ENCODE measurements at regions not wholly inside any gene's neighbourhood (a gene's known extent, or its start where the extent isn't known, plus 50 kb on each side); places are given as distances from the start of the nearest gene placed in this dataset.
"Not testable (repeated sequence)": the region's sequence is repeated elsewhere in the genome, so short reads cannot be mapped to it uniquely, and the experiment has no call there.

DNA sequence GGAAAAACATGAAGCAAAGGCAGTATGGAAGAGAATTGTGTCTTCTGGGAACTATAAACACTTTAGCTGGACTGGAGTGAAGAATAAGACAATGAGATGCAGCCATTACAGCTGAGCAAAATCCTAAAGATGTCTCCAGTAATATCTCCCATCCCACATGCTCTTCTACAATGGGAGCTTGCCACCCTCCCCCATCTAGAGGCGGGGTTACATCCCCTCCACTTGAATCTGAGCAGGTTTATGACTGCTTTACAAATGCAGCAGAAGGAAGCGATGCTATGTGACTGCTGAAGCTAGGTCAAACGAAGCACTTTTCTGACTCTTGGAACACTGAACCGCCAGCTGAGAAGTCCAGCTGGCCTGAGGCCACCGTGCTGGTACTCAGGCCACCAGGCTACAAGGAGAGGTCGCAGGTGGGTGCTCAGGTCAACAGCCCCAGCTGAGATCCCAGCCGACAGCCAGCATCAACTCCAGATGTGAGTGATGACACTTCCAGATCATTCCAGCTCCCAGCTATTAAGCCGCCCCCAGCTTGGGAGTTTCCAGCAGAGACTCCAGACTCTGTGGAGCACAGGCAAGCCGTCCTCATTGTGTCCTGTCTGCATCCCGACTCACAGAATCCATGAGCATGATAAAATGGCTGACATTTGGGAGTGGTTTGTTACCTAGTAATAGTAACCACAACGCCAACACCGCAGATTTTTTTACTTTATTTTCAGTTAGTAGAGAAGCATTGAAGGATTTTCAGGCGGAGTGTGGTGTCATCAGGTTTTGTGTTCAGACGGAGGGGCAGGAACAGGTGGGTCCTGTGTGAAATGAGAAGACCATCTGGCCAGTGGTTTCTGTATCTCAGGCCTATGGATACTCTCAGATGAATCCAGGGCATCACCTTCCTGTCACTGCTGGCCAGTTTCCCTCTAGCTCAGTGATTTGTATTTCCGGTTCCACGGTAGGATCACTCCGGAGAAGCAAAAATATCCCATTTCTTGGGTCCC, 89.3 kb downstream of the NPY start:
- H3K4me3 Mint-ChIP-seq, result no peak overlapping the region
- no peaks in the 10 kb centered on the region for H3K9me3 Mint-ChIP-seq
- intact Hi-C loops (cut with micrococcal nuclease), result no loop called here
- no peak overlapping the region for H3K27ac Mint-ChIP-seq
- DNase-seq, result no peak
- CTCF ChIA-PET, result interaction anchor here (1.0 kb wide), 1 partner anchor 8 kb away, joined by 3 read pairs; no protein-coding TSS in a partner anchor
- POLR2A ChIA-PET, result no interaction called here
- no peaks in the 10 kb centered on the region for H3K4me1 Mint-ChIP-seq (ENCODE audit: low read depth)
- no peaks in the 10 kb centered on the region for H3K36me3 Mint-ChIP-seq
- peaks cover 4% of the 10 kb centered on the region for H3K27me3 Mint-ChIP-seq

DNA sequence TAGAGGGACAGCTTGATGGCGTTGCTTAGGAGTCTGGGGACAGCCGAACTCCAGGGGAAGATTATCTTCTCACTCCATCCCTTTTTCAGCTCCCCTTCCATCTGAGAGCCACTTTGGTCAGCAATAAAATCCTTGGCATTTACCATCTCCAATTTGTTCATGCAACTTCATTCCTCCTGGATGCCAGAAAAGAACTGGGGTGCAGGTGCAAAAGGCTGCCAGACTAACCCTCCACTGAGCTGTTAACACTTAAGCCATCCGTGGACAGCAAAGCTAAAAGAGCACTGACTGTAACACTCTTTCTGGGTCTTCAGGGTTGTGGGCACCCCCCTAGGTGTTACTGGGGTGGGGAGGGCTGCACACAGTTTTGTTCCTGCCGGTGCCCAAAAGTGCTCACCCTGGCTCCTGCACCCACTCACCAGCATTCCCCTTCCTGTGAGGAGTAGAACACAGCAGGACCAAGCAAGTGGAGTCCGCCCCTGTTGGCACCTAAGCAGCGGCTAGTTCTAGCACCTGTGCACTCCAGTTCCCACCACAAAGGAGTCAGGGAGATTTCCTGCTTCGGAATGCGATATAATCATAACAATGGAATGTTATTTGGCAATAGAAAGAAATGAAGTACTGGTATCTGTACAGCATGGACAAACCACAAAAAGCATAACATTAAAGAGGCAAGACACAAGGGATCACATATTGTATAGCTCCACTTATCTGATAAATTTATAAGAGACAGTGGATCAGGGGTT, 95.1 kb downstream of the NPY start:
- Mint-ChIP-seq H3K9me3 (no peaks in the 10 kb centered on the region), H3K36me3 (no peaks in the 10 kb centered on the region), H3K4me3 (no peak overlapping the region), H3K27me3 (peaks cover 11% of the 10 kb centered on the region), H3K4me1 (ENCODE audit: low read depth) (no peaks in the 10 kb centered on the region), H3K27ac (no peak overlapping the region)
- DNase-seq, result no peak
- intact Hi-C loops (cut with micrococcal nuclease), result no loop called here
- ChIA-PET CTCF (interaction anchor here (1.1 kb wide), 1 partner anchor 61 kb away, joined by 4 read pairs; no protein-coding TSS in a partner anchor), POLR2A (no interaction called here)

DNA sequence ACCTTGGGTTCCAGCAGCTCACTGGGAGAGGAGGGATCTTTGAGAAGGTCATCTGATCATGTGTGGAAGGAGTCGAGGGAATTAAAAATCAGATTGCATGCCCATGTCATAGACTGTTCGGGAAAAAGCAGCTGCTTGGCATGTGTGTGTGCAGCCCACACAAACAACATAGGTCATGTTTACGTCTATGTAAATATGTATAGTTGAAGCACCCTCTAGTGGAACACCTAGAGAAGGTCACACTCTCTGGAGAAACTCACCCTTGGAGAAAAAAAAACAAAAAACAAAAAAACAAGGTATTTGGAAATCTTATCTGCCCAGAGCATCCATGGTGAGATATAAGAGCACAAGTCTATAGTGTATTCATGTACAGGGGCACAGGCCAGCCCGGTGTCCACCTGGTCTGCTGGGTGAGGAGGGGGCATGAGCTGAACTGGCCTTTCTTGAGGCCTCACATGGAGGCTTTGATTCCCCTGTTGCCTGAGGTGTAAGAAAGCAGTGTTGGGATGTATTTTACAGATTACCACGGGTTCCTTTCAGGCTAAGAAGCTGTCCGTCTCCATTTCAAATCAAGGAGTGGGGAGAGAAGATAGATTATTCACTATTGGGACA, 98.0 kb downstream of the NPY start:
- Mint-ChIP-seq H3K9me3 (no peaks in the 10 kb centered on the region), H3K36me3 (no peaks in the 10 kb centered on the region), H3K4me3 (no peak overlapping the region), H3K4me1 (ENCODE audit: low read depth) (no peaks in the 10 kb centered on the region), H3K27ac (no peak overlapping the region), H3K27me3 (peaks cover 9% of the 10 kb centered on the region)
- intact Hi-C loops (cut with micrococcal nuclease), result loop anchor here (1.0 kb wide), 1 partner anchor 92 kb away; no protein-coding TSS in a partner anchor
- ChIA-PET CTCF (interaction anchor here (0.8 to 2.4 kb wide), 6 partner anchors 9 to 282 kb away, joined by 3 to 22 read pairs (median 5); no protein-coding TSS in a partner anchor), POLR2A (interaction anchor here (0.7 kb wide), 1 partner anchor 1770 kb away, joined by 3 read pairs; no protein-coding TSS in a partner anchor)
- DNase-seq, result no peak

DNA sequence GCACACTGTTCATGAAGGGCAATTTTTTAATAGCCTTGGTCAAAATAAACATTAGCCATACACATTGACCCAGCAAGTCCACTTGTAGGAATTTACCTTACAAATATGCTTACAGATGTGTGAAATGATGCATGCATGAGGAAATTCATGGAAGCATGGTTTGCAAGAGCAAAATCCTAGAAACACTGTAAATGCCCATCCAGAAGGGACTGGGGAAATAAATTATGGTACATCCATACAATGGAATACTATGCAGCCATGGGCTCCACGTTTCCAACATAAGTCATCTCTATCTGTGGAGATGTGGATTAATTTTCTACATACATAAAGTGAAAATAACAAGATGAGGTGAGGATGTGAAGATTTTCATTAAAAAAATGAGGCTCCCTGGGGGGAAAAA, 99.1 kb downstream of the NPY start:
- Mint-ChIP-seq H3K4me3 (no peak overlapping the region), H3K4me1 (ENCODE audit: low read depth) (no peaks in the 10 kb centered on the region), H3K27ac (no peak overlapping the region), H3K9me3 (no peaks in the 10 kb centered on the region), H3K36me3 (no peaks in the 10 kb centered on the region), H3K27me3 (peaks cover 9% of the 10 kb centered on the region)
- intact Hi-C loops (cut with micrococcal nuclease), result no loop called here
- ChIA-PET CTCF (no interaction called here), POLR2A (no interaction called here)
- no peak for DNase-seq

DNA sequence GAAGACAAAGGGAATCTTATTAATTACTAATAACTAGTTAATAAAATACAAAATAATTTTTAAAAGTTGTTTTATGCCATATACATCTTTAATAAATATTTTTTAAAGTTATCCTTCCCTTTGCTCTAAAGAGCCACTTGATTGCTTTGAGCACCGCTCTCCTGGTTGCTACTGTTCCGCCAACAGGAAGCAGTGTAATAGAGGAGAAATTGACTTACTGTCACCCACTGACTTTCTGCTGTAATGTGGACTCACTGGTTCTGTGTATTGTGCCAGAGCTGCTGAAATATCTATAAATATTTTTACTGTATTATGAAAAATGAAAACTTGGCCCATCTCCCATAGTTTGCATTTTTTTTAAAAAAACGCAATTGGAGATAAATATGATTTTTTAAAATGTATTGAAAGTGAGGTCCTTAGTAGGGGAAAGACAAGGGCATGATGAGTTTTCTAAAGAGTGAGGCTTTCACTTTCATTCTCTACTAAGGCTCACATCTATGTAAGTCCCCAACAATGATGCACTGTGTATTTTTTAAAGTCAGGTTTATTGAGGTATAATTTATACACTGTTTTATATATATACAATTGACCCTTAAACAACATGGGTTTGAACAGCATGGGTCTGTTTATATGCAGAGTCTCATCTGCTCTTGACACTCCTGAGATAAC, 100.5 kb downstream of the NPY start:
- ChIA-PET CTCF (interaction anchor here (1.1 kb wide), 1 partner anchor 94 kb away, joined by 3 read pairs; no protein-coding TSS in a partner anchor), POLR2A (no interaction called here)
- intact Hi-C loops (cut with micrococcal nuclease), result no loop called here
- no peaks in the 10 kb centered on the region for H3K4me1 Mint-ChIP-seq (ENCODE audit: low read depth)
- no peak for DNase-seq
- no peaks in the 10 kb centered on the region for H3K36me3 Mint-ChIP-seq
- H3K4me3 Mint-ChIP-seq, result no peak overlapping the region
- H3K9me3 Mint-ChIP-seq, result no peaks in the 10 kb centered on the region
- no peak overlapping the region for H3K27ac Mint-ChIP-seq
- peaks cover 9% of the 10 kb centered on the region for H3K27me3 Mint-ChIP-seq

DNA sequence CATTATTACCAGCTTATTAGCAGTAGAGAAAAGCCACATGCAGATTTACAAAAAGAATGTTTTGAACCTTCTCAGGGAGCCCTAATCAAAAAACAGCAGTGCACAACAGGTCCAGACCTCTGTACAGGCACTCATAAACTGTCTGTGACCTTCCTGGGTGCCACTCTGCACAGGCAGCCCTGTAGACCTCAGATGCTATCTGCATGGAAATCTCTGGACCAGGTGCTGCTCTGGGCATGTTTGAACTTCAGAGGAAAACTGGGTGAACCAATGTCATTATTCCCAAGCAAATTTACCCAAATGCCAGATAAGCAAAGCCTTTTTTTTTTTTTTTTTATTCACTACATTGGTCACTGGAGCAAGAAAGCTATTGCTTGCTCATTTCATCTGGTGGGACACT, 104.2 kb downstream of the NPY start:
- Mint-ChIP-seq H3K4me1 (ENCODE audit: low read depth) (no peaks in the 10 kb centered on the region), H3K27ac (no peak overlapping the region), H3K9me3 (no peaks in the 10 kb centered on the region), H3K36me3 (no peaks in the 10 kb centered on the region), H3K27me3 (peaks cover 6% of the 10 kb centered on the region), H3K4me3 (no peak overlapping the region)
- DNase-seq, result no peak
- intact Hi-C loops (cut with micrococcal nuclease), result no loop called here
- ChIA-PET CTCF (no interaction called here), POLR2A (no interaction called here)

DNA sequence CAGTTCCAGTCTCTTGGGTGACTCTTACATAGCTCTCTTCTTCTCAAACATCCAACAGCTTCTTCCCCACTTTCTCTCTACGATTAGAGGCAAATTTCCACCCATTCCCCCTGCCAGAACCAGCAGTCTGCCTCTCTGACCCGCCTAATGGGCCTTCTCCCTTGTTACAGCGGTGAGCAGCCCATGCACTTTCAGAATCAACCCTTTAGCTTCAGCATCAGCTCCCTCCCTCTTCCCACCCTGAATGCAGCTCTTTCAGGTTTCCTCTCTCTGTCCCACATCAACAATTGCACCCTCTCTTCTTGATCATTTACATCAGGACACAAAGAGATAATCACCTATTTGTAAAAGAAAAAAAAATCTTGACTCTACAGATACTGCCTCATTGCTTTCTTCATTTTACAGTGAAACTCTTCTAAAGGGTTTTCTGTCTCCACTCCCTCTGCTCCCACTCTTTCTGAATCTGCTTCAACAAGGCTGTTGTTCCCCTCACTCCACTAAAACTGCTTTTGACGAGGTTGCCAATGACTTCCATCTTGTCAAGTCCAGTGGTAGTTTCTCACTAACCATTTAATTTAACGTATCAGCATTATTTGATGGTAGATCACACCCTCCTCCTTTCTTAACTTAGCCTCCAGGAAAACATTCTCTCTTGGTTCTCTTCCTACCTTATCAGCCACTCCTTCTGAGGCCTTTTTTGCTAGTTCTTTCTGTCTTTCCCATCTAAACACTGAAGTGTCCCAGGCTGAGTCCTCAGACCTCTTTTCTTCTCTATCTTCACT, 106.6 kb downstream of the NPY start:
- H3K4me3 Mint-ChIP-seq, result no peak overlapping the region
- no peak for DNase-seq
- intact Hi-C loops (cut with micrococcal nuclease), result no loop called here
- no peak overlapping the region for H3K27ac Mint-ChIP-seq
- H3K4me1 Mint-ChIP-seq (ENCODE audit: low read depth), result no peaks in the 10 kb centered on the region
- H3K36me3 Mint-ChIP-seq, result no peaks in the 10 kb centered on the region
- CTCF ChIA-PET, result no interaction called here
- no peaks in the 10 kb centered on the region for H3K9me3 Mint-ChIP-seq
- peaks cover 6% of the 10 kb centered on the region for H3K27me3 Mint-ChIP-seq
- POLR2A ChIA-PET, result no interaction called here

DNA sequence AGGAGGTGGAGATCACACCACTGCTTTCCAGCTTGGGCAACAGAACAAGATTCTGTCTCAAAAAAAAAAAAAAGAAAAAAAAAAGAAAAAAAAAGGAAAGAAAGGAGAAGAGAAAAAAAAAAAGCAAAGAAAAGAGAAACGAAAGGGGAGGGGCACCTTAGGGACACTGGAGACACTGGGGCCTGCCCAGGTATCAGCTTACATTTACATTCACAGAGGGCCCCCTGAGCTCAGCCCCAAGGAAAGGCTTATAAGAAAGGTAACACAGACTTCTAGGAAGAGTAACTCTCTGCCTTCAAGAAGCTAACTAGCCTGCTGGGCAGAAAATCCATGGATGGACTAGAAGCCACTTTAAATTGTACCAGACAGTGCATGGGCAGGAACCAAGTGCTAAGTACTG, 108.8 kb downstream of the NPY start:
- DNase-seq, result no peak
- Mint-ChIP-seq H3K4me3 (no peak overlapping the region), H3K27ac (no peak overlapping the region), H3K4me1 (ENCODE audit: low read depth) (no peaks in the 10 kb centered on the region), H3K27me3 (peaks cover 6% of the 10 kb centered on the region), H3K9me3 (no peaks in the 10 kb centered on the region), H3K36me3 (no peaks in the 10 kb centered on the region)
- ChIA-PET CTCF (interaction anchor here (2.1 kb wide), 1 partner anchor 11 kb away, joined by 8 read pairs; no protein-coding TSS in a partner anchor), POLR2A (no interaction called here)
- intact Hi-C loops (cut with micrococcal nuclease), result no loop called here

DNA sequence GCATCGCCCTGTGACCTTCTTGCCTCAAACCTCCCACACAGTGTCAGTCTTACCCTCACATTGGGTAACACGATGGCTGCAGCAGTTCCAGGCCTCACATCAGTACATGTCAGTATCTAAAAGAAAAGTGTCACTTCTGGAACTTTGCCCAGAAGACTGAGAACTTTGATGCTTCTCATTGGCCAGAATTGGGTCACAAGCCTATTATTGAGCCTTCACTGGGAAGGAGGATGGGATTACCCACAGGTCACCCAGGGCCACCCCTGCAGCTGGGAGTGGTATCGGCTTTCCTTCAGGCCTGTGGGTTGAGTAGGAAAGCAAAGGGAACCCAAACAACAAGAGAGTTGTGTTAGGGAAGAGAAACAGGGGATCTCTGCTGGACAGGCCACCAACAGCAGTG, 111.5 kb downstream of the NPY start:
- Mint-ChIP-seq H3K27ac (no peak overlapping the region), H3K27me3 (peaks cover 6% of the 10 kb centered on the region), H3K9me3 (no peaks in the 10 kb centered on the region), H3K36me3 (no peaks in the 10 kb centered on the region), H3K4me3 (no peak overlapping the region), H3K4me1 (ENCODE audit: low read depth) (no peaks in the 10 kb centered on the region)
- CTCF ChIA-PET, result no interaction called here
- no peak for DNase-seq
- POLR2A ChIA-PET, result no interaction called here
- intact Hi-C loops (cut with micrococcal nuclease), result no loop called here

DNA sequence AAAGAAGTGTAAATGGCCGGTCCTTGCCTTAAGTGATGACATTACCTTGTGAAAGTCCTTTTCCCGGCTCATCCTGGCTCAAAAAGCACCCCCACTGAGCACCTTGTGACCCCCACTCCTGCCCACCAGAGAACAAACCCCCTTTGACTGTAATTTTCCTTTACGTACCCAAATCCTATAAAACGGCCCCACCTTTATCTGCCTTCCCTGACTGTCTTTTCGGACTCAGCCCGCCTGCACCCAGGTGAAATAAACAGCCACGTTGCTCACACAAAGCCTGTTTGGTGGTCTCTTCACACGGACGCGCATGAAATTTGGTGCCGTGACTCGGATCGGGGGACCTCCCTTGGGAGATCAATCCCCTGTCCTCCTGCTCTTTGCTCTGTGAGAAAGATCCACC, 112.4 kb downstream of the NPY start:
- not testable (repeated sequence) for H3K4me3 Mint-ChIP-seq, DNase-seq

More for the DNA sequence above, 112.4 kb downstream of the NPY start:
- H3K27ac Mint-ChIP-seq; H3K9me3 Mint-ChIP-seq; POLR2A ChIA-PET; H3K36me3 Mint-ChIP-seq; CTCF ChIA-PET; H3K4me1 Mint-ChIP-seq (ENCODE audit: low read depth); intact Hi-C loops (cut with micrococcal nuclease); H3K27me3 Mint-ChIP-seq: not testable (repeated sequence)

Data from activated CD4-positive, alpha-beta memory T cell treated with anti-CD3 and anti-CD28 coated beads for 36 hours (primary cell).